Heart left ventricle (tissue), 13 donors: ENCODE measurements at regions not wholly inside any gene's neighbourhood (a gene's known extent, or its start where the extent isn't known, plus 50 kb on each side); places are given as distances from the start of the nearest gene placed in this dataset.

Experiments used
- POLR2A ChIP-seq, 2 donors: fragments of 450-650 bp; IDR thresholded peaks; one replicate each; pipeline ENCODE4 v1.6.1; 2017; ENCODE audit warnings: antibody characterized with exemption in 2 of 2, mild to moderate bottlenecking in 2 of 2, moderate library complexity in 2 of 2
- TF ChIP-seq, protein P1 (sequence below), 12 donors: fragments of 200-600 bp; sonication (generic) in 4 of 12; IDR thresholded peaks; one replicate each; pipeline versions ENCODE4 v1.5.0 to v1.8.0; 2018 to 2022; ENCODE audit warnings: antibody characterized with exemption in 12 of 12, mild to moderate bottlenecking in 5 of 12
- donor health status: ischemic (EF 13 %, LVEDD 7.1; RV severe dilation, severe dysfunction).
- donor health status: DM: no; HTN: yes; CAD: no.
- donor health status: DM: no; HTN: no; CAD: no.
- donor health status: ischemic (EF 25% LVEDD 6.9; RV normal size, moderate dysfunction).
- donor health status: ischemic (EF 25% LVEDD 5.7; RV mildly dilated, moderate dysfunction).
- donor health status: ischemic (EF 35%, LVEDD 5.7; RV mildly dilated, moderate dysfunction).
- donor health status: nonischemic (EF 11% LVEDD 7.7; RV severe dilation, severe dysfunction).
- donor health status: DM: yes; HTN: yes; CAD: no.
- donor health status: PGD.
- donor health status: ischemic (EF 29% LVEDD 5.4; RV normal size, mild dysfunction).
- donor health status: nonischemic (EF 23%, LVEDD 6.1; RV moderate dilation, normal function).

DNA sequence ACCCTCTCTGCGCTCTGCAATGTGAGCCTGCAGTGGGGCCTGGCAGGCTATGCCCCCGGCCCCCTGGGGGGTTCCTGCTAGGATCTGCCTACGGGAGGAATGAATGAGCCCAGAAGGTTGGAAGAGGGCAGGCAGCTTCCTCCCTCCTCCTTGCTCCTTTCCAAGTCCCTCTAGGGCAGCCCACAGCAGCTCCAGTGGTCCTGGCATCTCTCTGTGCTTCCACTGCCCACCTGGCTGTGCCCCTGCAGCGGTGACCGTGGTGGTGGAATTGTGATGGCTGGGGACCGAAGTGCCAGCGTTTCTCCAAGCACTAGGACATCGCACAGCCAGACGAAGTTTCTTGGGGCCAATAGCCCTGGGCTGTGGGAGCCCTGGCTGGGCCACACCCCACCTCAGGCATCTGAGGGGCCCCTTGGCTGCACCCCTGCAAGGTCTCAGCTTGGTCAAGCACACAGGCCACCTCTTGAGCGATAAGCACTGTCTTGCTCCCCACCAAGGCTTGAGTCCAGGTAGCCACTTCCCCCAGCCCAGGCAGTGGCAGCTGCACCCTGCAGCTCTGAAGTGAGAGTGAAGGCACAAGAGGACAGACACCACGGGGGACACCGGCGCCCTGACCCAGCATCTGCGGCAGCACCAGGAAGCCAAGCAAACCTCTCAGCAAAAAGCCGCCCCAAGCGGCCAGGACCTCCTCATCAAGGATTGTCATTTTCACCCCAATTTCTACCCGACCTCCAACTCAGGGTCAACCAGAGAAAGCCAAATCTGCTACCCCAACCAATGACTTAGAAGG, 346.3 kb downstream of the CTTN start:
- no peak for TF ChIP-seq POLR2A (IDR thresholded peaks at IDR 0.05)
- TF ChIP-seq, protein P1, sequence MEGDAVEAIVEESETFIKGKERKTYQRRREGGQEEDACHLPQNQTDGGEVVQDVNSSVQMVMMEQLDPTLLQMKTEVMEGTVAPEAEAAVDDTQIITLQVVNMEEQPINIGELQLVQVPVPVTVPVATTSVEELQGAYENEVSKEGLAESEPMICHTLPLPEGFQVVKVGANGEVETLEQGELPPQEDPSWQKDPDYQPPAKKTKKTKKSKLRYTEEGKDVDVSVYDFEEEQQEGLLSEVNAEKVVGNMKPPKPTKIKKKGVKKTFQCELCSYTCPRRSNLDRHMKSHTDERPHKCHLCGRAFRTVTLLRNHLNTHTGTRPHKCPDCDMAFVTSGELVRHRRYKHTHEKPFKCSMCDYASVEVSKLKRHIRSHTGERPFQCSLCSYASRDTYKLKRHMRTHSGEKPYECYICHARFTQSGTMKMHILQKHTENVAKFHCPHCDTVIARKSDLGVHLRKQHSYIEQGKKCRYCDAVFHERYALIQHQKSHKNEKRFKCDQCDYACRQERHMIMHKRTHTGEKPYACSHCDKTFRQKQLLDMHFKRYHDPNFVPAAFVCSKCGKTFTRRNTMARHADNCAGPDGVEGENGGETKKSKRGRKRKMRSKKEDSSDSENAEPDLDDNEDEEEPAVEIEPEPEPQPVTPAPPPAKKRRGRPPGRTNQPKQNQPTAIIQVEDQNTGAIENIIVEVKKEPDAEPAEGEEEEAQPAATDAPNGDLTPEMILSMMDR (IDR thresholded peaks at IDR 0.05): no peak
